GM19328 (cell line): ENCODE measurements at regions not wholly inside any gene's neighbourhood (a gene's known extent, or its start where the extent isn't known, plus 50 kb on each side); places are given as distances from the start of the nearest gene placed in this dataset.
"Not testable (repeated sequence)": the region's sequence is repeated elsewhere in the genome, so short reads cannot be mapped to it uniquely, and the experiment has no call there.

Experiments
- ATAC-seq: cut with Tn5 transposase; IDR thresholded peaks from one replicate; pipeline ENCODE4 v1.9.1; 2021; ENCODE audit warnings: mild to moderate bottlenecking, moderate library complexity; ENCODE audit not compliant: unreplicated experiment

DNA sequence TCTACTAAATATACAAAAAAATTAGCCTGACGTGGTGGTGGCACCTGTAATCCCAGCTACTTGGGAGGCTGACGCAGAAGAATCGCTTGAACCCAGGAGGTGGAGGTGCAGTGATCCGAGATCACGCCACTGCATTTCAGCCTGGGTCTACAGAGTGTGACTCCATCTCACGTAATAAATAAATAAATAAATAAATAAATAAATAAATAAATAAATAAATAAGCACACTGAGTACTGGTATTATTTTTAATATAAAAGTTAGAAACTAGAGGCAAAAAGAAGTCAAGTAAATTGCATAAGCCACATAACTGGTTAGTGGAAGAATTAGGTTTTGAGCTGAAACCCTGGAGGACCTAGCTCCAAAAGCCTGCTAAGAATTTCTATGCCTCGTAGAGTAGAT lies 1262.7 kb upstream of the PABPC4L start:
- no peak for ATAC-seq

DNA sequence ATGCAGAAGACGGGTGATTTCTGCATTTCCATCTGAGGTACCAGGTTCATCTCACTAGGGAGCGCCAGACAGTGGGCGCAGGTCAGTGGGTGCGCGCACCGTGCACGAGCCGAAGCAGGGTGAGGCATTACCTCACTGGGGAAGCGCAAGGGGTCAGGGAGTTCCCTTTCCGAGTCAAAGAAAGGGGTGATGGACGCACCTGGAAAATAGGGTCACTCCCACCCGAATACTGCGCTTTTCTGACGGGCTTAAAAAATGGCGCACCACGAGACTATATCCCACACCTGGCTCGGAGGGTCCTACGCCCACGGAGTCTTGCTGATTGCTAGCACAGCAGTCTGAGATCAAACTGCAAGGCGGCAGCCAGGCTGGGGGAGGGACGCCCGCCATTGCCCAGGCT lies 1246.0 kb upstream of the PABPC4L start:
- not testable (repeated sequence) for ATAC-seq

- no peak for ATAC-seq
Observed at GRCh38 chr4:135434936-135435335, 1233.3 kb upstream of the PABPC4L start.

GRCh38 chr4:135429528-135429927 lies 1227.9 kb upstream of the PABPC4L start:
- no peak for ATAC-seq

DNA sequence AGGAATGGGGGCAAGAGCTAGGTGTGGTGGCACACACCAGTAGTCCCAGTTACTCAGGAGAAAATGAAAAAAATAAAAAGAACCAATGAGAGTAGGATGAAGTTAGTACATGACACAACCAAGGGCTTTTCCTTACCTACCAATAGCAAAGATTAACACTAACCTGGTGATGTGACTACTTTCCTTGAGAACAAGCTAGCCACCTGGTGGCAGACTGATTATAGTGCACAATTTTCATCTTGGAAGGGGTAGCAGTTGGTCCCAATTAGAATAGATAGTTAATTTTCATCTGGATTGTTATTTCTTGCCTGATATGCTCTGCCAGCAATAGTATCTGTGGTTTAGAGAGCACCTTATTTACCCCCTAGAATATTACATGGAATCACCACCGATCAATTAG lies 1216.8 kb upstream of the PABPC4L start:
- ATAC-seq = peak; percentile 77

- ATAC-seq = no peak
Observed at GRCh38 chr4:135412213-135412612, 1210.6 kb upstream of the PABPC4L start.

- ATAC-seq = no peak
Observed at GRCh38 chr4:135411251-135411650, 1209.7 kb upstream of the PABPC4L start.

DNA sequence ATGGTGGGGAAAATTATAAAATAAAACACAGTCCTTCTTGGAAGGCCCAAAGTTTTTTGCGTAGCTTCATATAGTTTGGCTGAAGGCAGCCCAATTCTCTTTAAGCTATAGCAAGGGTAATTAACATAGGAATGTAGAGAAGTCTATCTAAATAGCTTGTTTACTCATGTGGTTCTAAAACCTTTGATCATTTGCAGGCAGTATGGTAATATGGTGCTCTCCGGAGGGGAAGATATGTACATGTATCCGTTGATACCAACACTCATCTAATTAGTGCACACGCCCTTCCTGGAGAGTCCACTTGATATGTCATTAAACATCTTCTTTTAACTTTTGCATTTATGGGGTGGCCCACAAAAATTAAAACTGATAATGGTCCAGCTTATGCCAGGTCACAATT lies 1207.7 kb upstream of the PABPC4L start:
- not testable (repeated sequence) for ATAC-seq

- ATAC-seq = no peak
Observed at GRCh38 chr4:135408109-135408508, 1206.5 kb upstream of the PABPC4L start.

DNA sequence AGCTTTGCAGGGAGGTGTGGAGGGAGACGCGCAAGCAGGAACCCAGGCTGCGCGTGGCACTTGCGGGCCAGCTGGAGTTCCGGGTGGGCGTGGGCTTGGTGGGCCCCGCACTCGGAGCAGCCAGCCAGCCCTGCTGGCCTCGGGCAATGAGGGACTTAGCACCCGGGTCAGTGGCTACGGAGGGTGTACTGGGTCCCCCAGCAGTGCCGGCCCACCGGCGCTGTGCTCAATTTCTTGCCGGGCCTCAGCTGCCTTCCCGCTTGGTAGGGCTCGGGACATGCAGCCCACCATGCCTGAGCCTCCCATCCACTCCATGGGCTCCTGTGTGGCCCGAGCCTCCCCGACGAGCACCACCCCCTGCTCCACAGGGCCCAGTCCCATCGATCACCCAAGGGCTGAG lies 1205.0 kb upstream of the PABPC4L start:
- not testable (repeated sequence) for ATAC-seq

GRCh38 chr4:135385830-135386581 lies 1184.4 kb upstream of the PABPC4L start:
- no peak for ATAC-seq

GRCh38 chr4:135383356-135384288 lies 1182.0 kb upstream of the PABPC4L start:
- no peak for ATAC-seq

DNA sequence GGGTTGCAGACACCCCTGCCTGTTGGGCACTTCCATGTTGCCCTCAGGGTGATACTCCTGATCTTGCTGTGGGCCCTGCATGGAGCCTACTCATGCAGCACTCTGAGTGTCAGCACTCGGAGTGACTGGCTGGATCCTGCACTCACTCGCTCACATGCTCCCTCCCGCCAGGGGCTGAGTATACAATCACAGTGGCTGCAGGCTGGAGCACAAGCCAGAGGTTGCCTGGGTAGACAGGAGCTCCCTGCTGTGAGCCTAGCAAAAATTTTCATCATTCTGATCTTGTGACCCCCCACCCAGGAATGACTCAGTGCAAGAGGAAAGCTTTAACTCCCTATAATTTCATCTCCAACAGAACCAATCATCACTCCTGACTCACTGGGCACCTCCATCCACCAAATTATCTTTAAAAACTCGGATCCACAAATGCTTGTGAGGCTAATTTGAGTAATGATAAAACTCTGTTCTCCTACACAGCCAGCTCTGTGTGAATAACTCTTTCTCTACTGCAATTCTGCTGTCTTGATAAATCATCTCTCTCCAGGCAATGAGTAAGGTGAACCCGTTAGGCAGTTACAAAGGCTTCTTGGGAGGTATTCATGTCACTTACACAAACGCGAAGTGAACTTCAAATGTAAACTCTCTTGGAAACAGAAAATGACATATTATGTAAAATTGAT lies 1180.8 kb upstream of the PABPC4L start:
- ATAC-seq = no peak

- no peak for ATAC-seq
Observed at GRCh38 chr4:135372131-135372530, 1170.5 kb upstream of the PABPC4L start.

DNA sequence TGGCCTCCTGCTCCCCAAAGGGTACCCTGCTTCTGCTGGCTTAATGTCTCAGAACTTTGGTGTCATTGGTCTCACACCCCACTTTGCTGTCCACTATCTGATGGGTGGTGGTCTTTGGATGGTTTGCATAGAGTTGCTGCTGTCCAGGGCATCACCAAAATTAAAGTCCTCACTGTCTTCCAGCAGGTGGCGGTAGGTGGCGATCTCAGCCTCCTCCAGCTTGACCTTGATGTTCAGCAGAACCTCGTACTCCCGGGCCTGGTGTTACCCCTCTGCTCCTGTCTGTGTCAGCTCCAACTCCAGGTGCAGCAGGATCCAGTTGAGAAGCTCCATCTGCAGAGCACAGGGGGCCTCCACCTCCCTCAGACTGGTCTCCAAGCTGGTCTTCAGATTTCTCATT lies 1169.5 kb upstream of the PABPC4L start:
- ATAC-seq = no peak

GRCh38 chr4:135368831-135369230 lies 1167.2 kb upstream of the PABPC4L start:
- no peak for ATAC-seq

DNA sequence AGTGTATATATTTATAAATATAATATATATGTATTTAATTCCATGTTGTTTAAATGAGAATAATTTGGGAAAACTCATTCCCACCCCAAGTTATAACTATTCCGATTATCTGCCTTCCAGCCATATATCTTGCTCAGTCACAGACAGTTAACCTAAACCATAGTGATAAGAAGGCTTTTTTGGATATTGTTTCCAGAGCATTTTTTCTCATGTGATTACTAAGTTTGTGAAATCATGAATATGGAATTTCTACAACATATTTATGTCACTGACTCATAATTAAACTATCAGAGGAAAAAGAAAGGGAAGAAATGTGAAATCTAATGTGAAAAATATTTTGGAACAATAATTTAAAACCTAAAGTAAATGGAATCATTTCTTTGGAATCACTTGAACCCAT lies 1163.5 kb upstream of the PABPC4L start:
- no peak for ATAC-seq

DNA sequence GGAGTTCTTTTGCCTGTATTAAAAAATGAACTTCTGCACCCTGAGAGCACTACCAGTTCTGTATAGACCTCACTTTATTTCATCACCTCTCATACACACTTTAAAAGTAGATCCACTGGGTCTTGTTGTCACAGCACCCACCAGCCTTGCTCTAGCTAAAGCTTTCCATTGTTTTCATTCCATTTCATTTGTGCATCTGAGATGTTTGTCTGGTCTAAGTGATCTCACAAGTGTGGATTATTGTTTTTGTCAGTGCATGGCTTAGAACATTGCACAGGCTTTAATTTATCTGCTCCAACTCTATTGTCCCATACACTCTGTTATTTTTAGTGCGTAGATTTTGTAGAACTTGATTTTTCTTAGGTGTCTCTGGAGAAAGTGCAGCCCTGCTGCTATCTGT lies 1157.5 kb upstream of the PABPC4L start:
- no peak for ATAC-seq

- ATAC-seq = no peak
Observed at GRCh38 chr4:135357091-135357490, 1155.5 kb upstream of the PABPC4L start.

- no peak for ATAC-seq
Observed at GRCh38 chr4:135354876-135355275, 1153.3 kb upstream of the PABPC4L start.

DNA sequence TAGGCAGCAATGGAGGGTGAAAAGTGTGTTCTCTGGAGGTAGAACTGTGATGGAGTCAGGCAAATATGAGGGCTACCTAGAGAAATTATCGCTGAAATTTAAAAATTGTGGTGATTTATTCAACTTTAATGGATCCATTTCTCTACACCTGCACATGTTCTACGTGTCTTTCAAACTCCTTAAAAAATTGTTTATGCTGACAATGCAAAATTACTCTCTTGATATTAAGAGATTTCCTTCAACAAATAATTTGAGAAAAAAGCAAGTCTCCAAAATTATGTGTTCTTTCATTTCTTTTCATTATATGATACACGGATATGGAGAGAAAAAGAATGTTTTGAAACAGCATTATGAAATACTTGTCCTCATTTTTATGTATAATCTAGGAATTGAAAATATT lies 1151.4 kb upstream of the PABPC4L start:
- ATAC-seq = no peak
